ENCODE measurements at regions not wholly inside any gene's neighbourhood (a gene's known extent, or its start where the extent isn't known, plus 50 kb on each side); places are given as distances from the start of the nearest gene placed in this dataset.
"Not testable (repeated sequence)": the region's sequence is repeated elsewhere in the genome, so short reads cannot be mapped to it uniquely, and the experiment has no call there.

GRCh38 chr17:22102177-22102576 is 409.9 kb downstream of the KCNJ18 start:
- Mint-ChIP-seq H3K36me3 (ENCODE audit: insufficient read depth) (no peaks in the 10 kb centered on the region), H3K4me3 (no peak overlapping the region)

GRCh38 chr17:22116720-22117119 is 424.4 kb downstream of the KCNJ18 start:
- not testable (repeated sequence) for H3K36me3 Mint-ChIP-seq (ENCODE audit: insufficient read depth); H3K27me3 Mint-ChIP-seq; ATAC-seq (replicated peaks; ENCODE audit: extremely low read depth, poor library complexity, severe bottlenecking); H3K9me3 Mint-ChIP-seq; H3K27ac Mint-ChIP-seq (ENCODE audit: low read depth); H3K4me1 Mint-ChIP-seq; DNase-seq (ENCODE audit: low spot score in 2 of 2); H3K4me3 Mint-ChIP-seq

More at GRCh38 chr17:22102177-22102576, 409.9 kb downstream of the KCNJ18 start:
- DNase-seq (ENCODE audit: low spot score in 2 of 2) = no peak
- ATAC-seq (replicated peaks; ENCODE audit: extremely low read depth, poor library complexity, severe bottlenecking) = no peak
- H3K27ac Mint-ChIP-seq (ENCODE audit: low read depth) = no peak overlapping the region
- no peaks in the 10 kb centered on the region for H3K27me3 Mint-ChIP-seq
- no peaks in the 10 kb centered on the region for H3K4me1 Mint-ChIP-seq
- peaks cover 6% of the 10 kb centered on the region for H3K9me3 Mint-ChIP-seq

DNA sequence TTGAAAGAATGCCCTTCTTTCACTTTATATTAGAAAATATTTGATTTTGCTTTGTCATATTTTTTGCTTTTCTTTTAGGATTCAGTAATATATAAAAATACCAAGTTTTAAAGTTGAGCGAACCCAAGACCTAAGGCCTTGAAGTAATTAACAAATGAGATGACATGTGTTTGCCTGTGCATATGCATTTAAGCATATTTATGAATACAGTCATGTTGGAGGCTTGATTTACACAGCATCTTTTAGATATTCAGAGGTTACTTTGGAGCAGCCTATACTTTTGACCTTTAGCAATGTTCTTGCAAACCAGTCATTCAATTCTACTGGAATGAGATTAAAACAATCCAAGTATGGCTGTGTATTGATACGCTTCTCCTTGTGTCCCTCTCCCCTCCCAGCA is 425.1 kb downstream of the KCNJ18 start:
- not testable (repeated sequence) for H3K36me3 Mint-ChIP-seq (ENCODE audit: insufficient read depth); H3K27me3 Mint-ChIP-seq; DNase-seq (ENCODE audit: low spot score in 2 of 2); H3K4me3 Mint-ChIP-seq; H3K27ac Mint-ChIP-seq (ENCODE audit: low read depth); ATAC-seq (replicated peaks; ENCODE audit: extremely low read depth, poor library complexity, severe bottlenecking); H3K9me3 Mint-ChIP-seq; H3K4me1 Mint-ChIP-seq

DNA sequence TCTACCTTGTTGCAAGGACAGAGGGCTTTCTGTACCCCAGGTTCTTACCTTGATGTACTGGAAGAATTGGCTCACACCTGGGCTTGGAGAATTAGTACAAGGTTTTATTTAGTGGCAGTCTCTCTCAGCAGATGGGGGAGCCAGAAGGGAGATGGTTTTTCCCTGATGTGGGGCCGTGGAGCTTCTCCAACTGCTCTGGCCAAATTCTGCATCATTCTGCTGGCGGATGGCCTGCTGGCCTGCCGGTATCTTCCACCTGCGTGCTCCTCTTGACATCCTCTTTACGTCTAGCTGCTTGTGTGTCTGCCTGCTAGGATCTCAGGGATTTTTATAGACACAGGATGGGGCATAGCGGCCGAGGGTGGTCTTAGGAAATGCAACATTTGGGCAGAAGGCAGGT is 426.7 kb downstream of the KCNJ18 start:
- H3K9me3 Mint-ChIP-seq; H3K36me3 Mint-ChIP-seq (ENCODE audit: insufficient read depth); DNase-seq (ENCODE audit: low spot score in 2 of 2); ATAC-seq (replicated peaks; ENCODE audit: extremely low read depth, poor library complexity, severe bottlenecking); H3K4me3 Mint-ChIP-seq; H3K4me1 Mint-ChIP-seq; H3K27me3 Mint-ChIP-seq; H3K27ac Mint-ChIP-seq (ENCODE audit: low read depth): not testable (repeated sequence)

- not testable (repeated sequence) for H3K4me1 Mint-ChIP-seq; ATAC-seq (replicated peaks; ENCODE audit: extremely low read depth, poor library complexity, severe bottlenecking); DNase-seq (ENCODE audit: low spot score in 2 of 2); H3K36me3 Mint-ChIP-seq (ENCODE audit: insufficient read depth); H3K9me3 Mint-ChIP-seq; H3K27me3 Mint-ChIP-seq; H3K4me3 Mint-ChIP-seq; H3K27ac Mint-ChIP-seq (ENCODE audit: low read depth)
These were observed 427.4 kb downstream of the KCNJ18 start for GRCh38 chr17:22119751-22120150.

- Mint-ChIP-seq H3K4me3 (no peak overlapping the region), H3K36me3 (ENCODE audit: insufficient read depth) (no peaks in the 10 kb centered on the region), H3K4me1 (no peaks in the 10 kb centered on the region), H3K27ac (ENCODE audit: low read depth) (no peak overlapping the region), H3K9me3 (peaks cover 5% of the 10 kb centered on the region), H3K27me3 (no peaks in the 10 kb centered on the region)
- ATAC-seq (replicated peaks; ENCODE audit: extremely low read depth, poor library complexity, severe bottlenecking) (no peak), DNase-seq (ENCODE audit: low spot score in 2 of 2) (no peak)
These were observed 431.4 kb downstream of the KCNJ18 start for GRCh38 chr17:22123536-22124281.

GRCh38 chr17:22128171-22128570 is 435.8 kb downstream of the KCNJ18 start:
- Mint-ChIP-seq H3K27me3 (no peaks in the 10 kb centered on the region), H3K4me3 (no peak overlapping the region), H3K9me3 (peaks cover 16% of the 10 kb centered on the region), H3K27ac (ENCODE audit: low read depth) (no peak overlapping the region), H3K36me3 (ENCODE audit: insufficient read depth) (no peaks in the 10 kb centered on the region), H3K4me1 (no peaks in the 10 kb centered on the region)
- DNase-seq (ENCODE audit: low spot score in 2 of 2) (no peak), ATAC-seq (replicated peaks; ENCODE audit: extremely low read depth, poor library complexity, severe bottlenecking) (no peak)

DNA sequence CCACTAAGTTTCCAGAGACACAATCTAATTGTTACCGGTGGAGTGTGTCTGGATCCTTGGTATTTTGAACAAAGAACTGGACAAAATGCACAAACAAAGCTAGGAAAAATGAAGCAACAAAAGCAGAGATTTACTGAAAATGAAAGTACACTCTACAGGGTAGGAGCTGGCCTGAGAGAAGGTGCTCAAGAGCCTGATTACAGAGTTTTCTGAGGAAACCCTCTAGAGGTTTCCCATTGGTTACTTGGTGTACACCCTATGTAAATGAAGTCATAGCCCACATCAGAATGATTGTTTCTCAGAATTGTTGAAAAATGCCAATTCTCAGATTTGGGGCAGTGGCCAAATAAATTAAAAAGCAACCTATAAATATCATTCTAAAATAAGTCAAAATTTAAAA is 436.4 kb downstream of the KCNJ18 start:
- ATAC-seq (replicated peaks; ENCODE audit: extremely low read depth, poor library complexity, severe bottlenecking) = no peak
- no peak overlapping the region for H3K27ac Mint-ChIP-seq (ENCODE audit: low read depth)

DNA sequence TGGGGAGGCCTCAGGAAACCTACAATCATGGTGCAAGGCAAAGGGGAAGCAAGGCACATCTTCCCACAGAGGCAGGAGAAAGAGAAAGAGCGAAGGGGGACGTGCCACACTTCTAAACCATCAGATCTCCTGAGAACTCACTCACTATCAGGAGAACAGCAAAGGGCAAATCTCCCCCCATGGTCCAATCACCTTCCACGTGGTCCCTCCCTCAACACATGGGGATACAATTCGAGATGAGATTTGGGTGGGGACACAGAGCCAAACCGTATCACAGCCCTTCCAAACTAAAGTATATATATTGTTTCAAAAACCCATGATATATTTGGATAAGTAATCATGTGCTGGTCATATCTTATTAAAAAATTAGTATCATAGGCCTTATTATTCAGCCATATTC is 437.6 kb downstream of the KCNJ18 start:
- peaks cover 16% of the 10 kb centered on the region for H3K9me3 Mint-ChIP-seq
- ATAC-seq (replicated peaks; ENCODE audit: extremely low read depth, poor library complexity, severe bottlenecking); H3K4me3 Mint-ChIP-seq; H3K27ac Mint-ChIP-seq (ENCODE audit: low read depth); DNase-seq (ENCODE audit: low spot score in 2 of 2); H3K36me3 Mint-ChIP-seq (ENCODE audit: insufficient read depth); H3K27me3 Mint-ChIP-seq; H3K4me1 Mint-ChIP-seq: not testable (repeated sequence)

More for the DNA sequence above, 436.4 kb downstream of the KCNJ18 start:
- Mint-ChIP-seq H3K4me3 (no peak overlapping the region), H3K9me3 (peaks cover 16% of the 10 kb centered on the region), H3K36me3 (ENCODE audit: insufficient read depth) (no peaks in the 10 kb centered on the region), H3K4me1 (no peaks in the 10 kb centered on the region), H3K27me3 (no peaks in the 10 kb centered on the region)
- DNase-seq (ENCODE audit: low spot score in 2 of 2) = no peak

DNA sequence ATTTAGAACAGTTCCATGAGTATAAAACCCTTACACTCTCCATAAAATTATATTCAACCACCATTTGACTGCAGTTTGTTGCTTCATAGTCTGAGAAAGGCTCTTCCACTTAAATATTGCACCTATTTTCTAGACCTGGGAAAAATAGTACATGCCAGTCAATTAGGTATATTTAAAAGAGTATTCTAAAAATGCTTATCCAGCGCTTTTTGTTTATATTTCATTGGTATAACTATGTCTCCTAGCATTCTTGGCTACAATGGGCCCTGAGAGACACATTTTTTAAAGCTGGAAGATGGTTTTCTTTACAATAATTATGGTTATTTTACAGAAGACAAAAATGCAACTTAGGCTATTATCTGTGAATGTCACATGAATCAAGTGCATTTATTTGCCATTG is 439.4 kb downstream of the KCNJ18 start:
- peaks cover 27% of the 10 kb centered on the region for H3K9me3 Mint-ChIP-seq
- no peaks in the 10 kb centered on the region for H3K4me1 Mint-ChIP-seq
- no peaks in the 10 kb centered on the region for H3K36me3 Mint-ChIP-seq (ENCODE audit: insufficient read depth)
- no peak overlapping the region for H3K4me3 Mint-ChIP-seq
- DNase-seq (ENCODE audit: low spot score in 2 of 2) (no peak), ATAC-seq (replicated peaks; ENCODE audit: extremely low read depth, poor library complexity, severe bottlenecking) (no peak)
- no peak overlapping the region for H3K27ac Mint-ChIP-seq (ENCODE audit: low read depth)
- H3K27me3 Mint-ChIP-seq = no peaks in the 10 kb centered on the region

DNA sequence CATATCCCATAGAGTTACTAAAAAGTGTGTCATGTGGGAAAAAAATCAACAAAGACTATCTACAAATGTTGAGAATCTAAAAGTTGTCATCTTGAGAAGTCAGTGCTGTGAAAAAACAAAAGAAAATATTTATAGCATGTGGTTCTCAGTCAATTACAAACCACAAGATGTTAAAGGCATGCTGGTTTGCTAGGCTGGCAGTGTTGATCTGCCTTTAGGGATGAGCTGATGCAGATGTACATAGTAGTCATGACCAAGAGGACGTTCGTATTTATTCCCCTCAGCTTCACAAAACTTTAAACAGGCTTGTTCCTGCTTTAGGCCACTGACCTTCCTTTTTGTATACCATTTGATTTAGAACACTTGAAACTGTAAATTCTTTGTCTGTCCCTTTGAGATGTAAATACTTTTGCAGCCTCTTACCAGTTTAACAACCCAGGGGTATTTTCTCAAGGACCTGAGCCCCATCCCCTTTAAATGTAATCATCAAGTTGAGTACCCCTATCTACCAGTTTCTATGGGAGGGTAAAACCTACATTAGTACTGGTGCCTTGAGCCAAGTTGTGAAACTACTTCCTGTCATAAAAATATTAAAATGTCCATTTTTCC is 446.6 kb downstream of the KCNJ18 start:
- Mint-ChIP-seq H3K27me3 (no peaks in the 10 kb centered on the region), H3K9me3 (peaks cover 11% of the 10 kb centered on the region), H3K36me3 (ENCODE audit: insufficient read depth) (no peaks in the 10 kb centered on the region), H3K27ac (ENCODE audit: low read depth) (no peak overlapping the region), H3K4me3 (no peak overlapping the region), H3K4me1 (no peaks in the 10 kb centered on the region)
- no peak for DNase-seq (ENCODE audit: low spot score in 2 of 2)
- ATAC-seq (replicated peaks; ENCODE audit: extremely low read depth, poor library complexity, severe bottlenecking) = no peak

DNA sequence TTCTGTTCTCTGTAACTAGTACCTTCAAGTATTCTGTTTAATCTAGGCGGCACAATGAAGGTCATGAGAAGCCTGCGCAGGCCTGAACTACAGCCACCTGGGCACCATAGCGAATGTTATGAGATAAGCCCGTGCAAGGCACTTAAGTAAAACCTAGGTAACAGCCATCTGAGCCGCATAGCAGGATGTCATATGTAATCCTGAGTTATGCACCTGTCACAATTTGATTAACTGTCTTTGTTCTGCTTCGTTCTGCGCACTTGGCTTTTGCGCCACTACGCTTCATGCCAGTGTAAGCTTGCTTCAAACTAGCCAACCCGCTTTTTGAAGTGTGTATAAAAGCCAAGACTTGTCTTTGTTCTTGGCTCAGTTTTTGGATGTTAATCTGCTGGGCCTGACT is 449.8 kb downstream of the KCNJ18 start:
- no peaks in the 10 kb centered on the region for H3K27me3 Mint-ChIP-seq
- peaks cover 4% of the 10 kb centered on the region for H3K9me3 Mint-ChIP-seq
- no peaks in the 10 kb centered on the region for H3K4me1 Mint-ChIP-seq
- DNase-seq (ENCODE audit: low spot score in 2 of 2) = no peak
- no peaks in the 10 kb centered on the region for H3K36me3 Mint-ChIP-seq (ENCODE audit: insufficient read depth)
- ATAC-seq (replicated peaks; ENCODE audit: extremely low read depth, poor library complexity, severe bottlenecking) = no peak
- no peak overlapping the region for H3K4me3 Mint-ChIP-seq
- H3K27ac Mint-ChIP-seq (ENCODE audit: low read depth) = no peak overlapping the region

DNA sequence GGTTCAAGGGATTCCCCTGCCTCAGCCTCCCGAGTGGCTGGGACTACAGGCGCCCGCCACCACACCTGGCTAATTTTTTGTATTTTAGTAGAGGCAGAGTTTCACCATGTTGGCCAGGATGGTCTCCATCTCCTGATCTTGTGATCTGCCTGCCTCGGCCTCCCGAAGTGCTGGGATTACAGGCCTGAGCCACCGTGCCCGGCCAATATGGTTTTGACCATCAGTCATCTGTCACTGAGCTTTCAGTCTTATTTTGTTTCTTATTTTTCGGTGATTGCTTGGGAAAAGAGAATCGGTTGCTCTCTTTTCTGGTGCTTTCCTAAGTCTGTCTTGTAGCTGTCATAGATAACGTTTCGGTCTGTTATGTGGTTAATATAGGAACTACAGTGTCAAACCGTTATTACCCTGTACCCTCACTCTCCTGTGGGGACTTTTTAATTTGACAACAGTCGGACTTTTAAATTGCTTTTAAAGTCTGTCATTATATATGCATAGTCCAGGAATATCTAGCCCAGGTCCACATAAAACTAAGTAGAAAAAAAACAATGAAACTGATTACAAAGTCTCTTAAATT is 453.4 kb downstream of the KCNJ18 start:
- no peak overlapping the region for H3K27ac Mint-ChIP-seq (ENCODE audit: low read depth)

More for the DNA sequence above, 453.4 kb downstream of the KCNJ18 start:
- no peaks in the 10 kb centered on the region for H3K27me3 Mint-ChIP-seq
- H3K36me3 Mint-ChIP-seq (ENCODE audit: insufficient read depth) = no peaks in the 10 kb centered on the region
- peaks cover 5% of the 10 kb centered on the region for H3K9me3 Mint-ChIP-seq
- H3K4me3 Mint-ChIP-seq = no peak overlapping the region
- no peaks in the 10 kb centered on the region for H3K4me1 Mint-ChIP-seq
- no peak for ATAC-seq (replicated peaks; ENCODE audit: extremely low read depth, poor library complexity, severe bottlenecking)
- DNase-seq (ENCODE audit: low spot score in 2 of 2) = no peak

Data from central memory CD8-positive, alpha-beta T cell (primary cell).